HEK293 (cell line): ENCODE measurements at regions not wholly inside any gene's neighbourhood (a gene's known extent, or its start where the extent isn't known, plus 50 kb on each side); places are given as distances from the start of the nearest gene placed in this dataset.

ENCODE experiments used
- CTCF ChIA-PET: fragments of 350-600 bp; formaldehyde crosslinking; extraction: SDS; loops from one replicate; lab custom pipeline; 2021; ENCODE audit warnings: antibody characterized with exemption; lab: Yijun Ruan, JAX
- POLR2A ChIA-PET: fragments of 300-600 bp; formaldehyde crosslinking; extraction: SDS; loops from one replicate; lab custom pipeline; 2020; ENCODE audit warnings: antibody characterized with exemption, inconsistent platforms; lab: Yijun Ruan, JAX
- H3K27ac ChIP-seq: fragments of 200-500 bp; sonication (Bioruptor generic); 2 replicates; pipeline ENCODE4 v1.5.1; 2014; ENCODE audit warnings: low read depth, low read length, control low read depth, inconsistent platforms; ENCODE audit errors: extremely low read depth
- H3K36me3 ChIP-seq, 2 experiments: fragments of 200-500 bp in 1 of 2; sonication (Bioruptor generic) in 1 of 2; 1 replicate in 1 of 2; 2 replicates in 1 of 2; pipeline ENCODE4 v1.5.1; 2014 to 2017; ENCODE audit warnings: inconsistent platforms in 2 of 2, low read length in 2 of 2; ENCODE audit not compliant: control insufficient read depth in 2 of 2, insufficient read depth in 1 of 2
- H3K4me1 ChIP-seq: fragments of 200-500 bp; sonication (Bioruptor generic); 2 replicates; pipeline ENCODE4 v1.5.1; 2014; ENCODE audit warnings: mild to moderate bottlenecking, low read length, inconsistent platforms; ENCODE audit not compliant: control insufficient read depth, insufficient read depth
- H3K4me3 ChIP-seq: 2 replicates; pipeline ENCODE4 v1.5.1; 2011; ENCODE audit warnings: low read depth, mild to moderate bottlenecking, control low read depth, low read length, moderate library complexity
- H3K9me3 ChIP-seq: fragments of 200-500 bp; sonication (Bioruptor generic); 2 replicates; pipeline ENCODE4 v1.5.1; 2014; ENCODE audit warnings: low read depth, low read length, inconsistent platforms; ENCODE audit not compliant: control insufficient read depth, insufficient read depth
- GLIS2 ChIP-seq: fragments of 450-650 bp; formaldehyde crosslinking; IDR thresholded peaks from 2 replicates; pipeline ENCODE4 v1.5.1; 2016; ENCODE audit warnings: missing biosample characterization, missing genetic modification characterization
- MEIS1 ChIP-seq: sonication (generic); formaldehyde crosslinking; IDR thresholded peaks from 2 replicates; pipeline ENCODE4 v1.8.1; 2022; ENCODE audit warnings: missing genetic modification reagents, mild to moderate bottlenecking, borderline replicate concordance
- OSR2 ChIP-seq: fragments of 450-650 bp; formaldehyde crosslinking; IDR thresholded peaks from 2 replicates; pipeline ENCODE4 v1.5.1; 2016; ENCODE audit warnings: missing biosample characterization, missing genetic modification characterization
- TCF7L2 ChIP-seq: IDR thresholded peaks from 2 replicates; pipeline ENCODE4 v1.6.1; 2011; ENCODE audit warnings: low read depth, mild to moderate bottlenecking, inconsistent platforms, low read length, moderate library complexity, borderline replicate concordance
- WT1 ChIP-seq: fragments of 450-650 bp; formaldehyde crosslinking; IDR thresholded peaks from 2 replicates; pipeline ENCODE4 v1.5.1; 2016; ENCODE audit warnings: missing biosample characterization, missing genetic modification characterization
- ZBTB21 ChIP-seq: fragments of 450-650 bp; formaldehyde crosslinking; IDR thresholded peaks from 2 replicates; pipeline ENCODE4 v1.5.1; 2017; ENCODE audit warnings: missing biosample characterization, missing genetic modification characterization
- ZFP3 ChIP-seq: fragments of 450-650 bp; formaldehyde crosslinking; IDR thresholded peaks from 2 replicates; pipeline ENCODE4 v1.5.1; 2016; ENCODE audit warnings: low read depth, missing biosample characterization, missing genetic modification characterization
- ZFP37 ChIP-seq: fragments of 450-650 bp; formaldehyde crosslinking; IDR thresholded peaks from 2 replicates; pipeline ENCODE4 v1.5.1; 2016; ENCODE audit warnings: missing biosample characterization, missing genetic modification characterization
- ZNF155 ChIP-seq: fragments of 450-650 bp; formaldehyde crosslinking; IDR thresholded peaks from 2 replicates; pipeline ENCODE4 v1.5.1; 2016; ENCODE audit warnings: missing biosample characterization, missing genetic modification characterization
- ZNF174 ChIP-seq: fragments of 450-650 bp; formaldehyde crosslinking; IDR thresholded peaks from 2 replicates; pipeline ENCODE4 v1.5.0; 2017; ENCODE audit warnings: missing biosample characterization, mild to moderate bottlenecking, missing genetic modification characterization
- ZNF2 ChIP-seq: fragments of 450-650 bp; formaldehyde crosslinking; IDR thresholded peaks from 2 replicates; pipeline ENCODE4 v1.5.1; 2016; ENCODE audit warnings: missing biosample characterization, missing genetic modification characterization
- ZNF214 ChIP-seq: fragments of 450-650 bp; formaldehyde crosslinking; IDR thresholded peaks from 2 replicates; pipeline ENCODE4 v1.5.1; 2017; ENCODE audit warnings: missing biosample characterization, mild to moderate bottlenecking, missing genetic modification characterization, borderline replicate concordance
- ZNF433 ChIP-seq: fragments of 450-650 bp; formaldehyde crosslinking; IDR thresholded peaks from 2 replicates; pipeline ENCODE4 v1.5.1; 2016; ENCODE audit warnings: missing biosample characterization, missing genetic modification characterization, low read depth
- ZNF658 ChIP-seq: fragments of 450-650 bp; formaldehyde crosslinking; IDR thresholded peaks from 2 replicates; pipeline ENCODE4; 2016; ENCODE audit warnings: missing biosample characterization, missing genetic modification characterization
- ZNF791 ChIP-seq: fragments of 450-650 bp; formaldehyde crosslinking; IDR thresholded peaks from 2 replicates; pipeline ENCODE4 v1.5.1; 2016; ENCODE audit warnings: missing biosample characterization, missing genetic modification characterization
- TF ChIP-seq, protein P1 (sequence below): fragments of 450-650 bp; formaldehyde crosslinking; IDR thresholded peaks from 2 replicates; pipeline ENCODE4 v1.5.1; 2016; ENCODE audit warnings: missing biosample characterization, missing genetic modification characterization
- TF ChIP-seq, protein P2 (sequence below): fragments of 450-650 bp; formaldehyde crosslinking; IDR thresholded peaks from 2 replicates; pipeline ENCODE4 v1.5.1; 2016; ENCODE audit warnings: missing biosample characterization, missing genetic modification characterization
- TF ChIP-seq, protein P3 (sequence below): fragments of 450-650 bp; formaldehyde crosslinking; conservative IDR thresholded peaks from 2 replicates; pipeline ENCODE4 v1.5.1; 2016; ENCODE audit warnings: low read depth, missing biosample characterization, missing genetic modification characterization
- TF ChIP-seq, protein P4 (sequence below): fragments of 450-650 bp; formaldehyde crosslinking; IDR thresholded peaks from 2 replicates; pipeline ENCODE4 v1.5.0; 2017; ENCODE audit warnings: missing biosample characterization, missing genetic modification characterization, borderline replicate concordance
- TF ChIP-seq, protein P5 (sequence below): fragments of 450-650 bp; formaldehyde crosslinking; IDR thresholded peaks from 2 replicates; pipeline ENCODE4 v1.5.1; 2016; ENCODE audit warnings: missing biosample characterization, missing genetic modification characterization, borderline replicate concordance

DNA sequence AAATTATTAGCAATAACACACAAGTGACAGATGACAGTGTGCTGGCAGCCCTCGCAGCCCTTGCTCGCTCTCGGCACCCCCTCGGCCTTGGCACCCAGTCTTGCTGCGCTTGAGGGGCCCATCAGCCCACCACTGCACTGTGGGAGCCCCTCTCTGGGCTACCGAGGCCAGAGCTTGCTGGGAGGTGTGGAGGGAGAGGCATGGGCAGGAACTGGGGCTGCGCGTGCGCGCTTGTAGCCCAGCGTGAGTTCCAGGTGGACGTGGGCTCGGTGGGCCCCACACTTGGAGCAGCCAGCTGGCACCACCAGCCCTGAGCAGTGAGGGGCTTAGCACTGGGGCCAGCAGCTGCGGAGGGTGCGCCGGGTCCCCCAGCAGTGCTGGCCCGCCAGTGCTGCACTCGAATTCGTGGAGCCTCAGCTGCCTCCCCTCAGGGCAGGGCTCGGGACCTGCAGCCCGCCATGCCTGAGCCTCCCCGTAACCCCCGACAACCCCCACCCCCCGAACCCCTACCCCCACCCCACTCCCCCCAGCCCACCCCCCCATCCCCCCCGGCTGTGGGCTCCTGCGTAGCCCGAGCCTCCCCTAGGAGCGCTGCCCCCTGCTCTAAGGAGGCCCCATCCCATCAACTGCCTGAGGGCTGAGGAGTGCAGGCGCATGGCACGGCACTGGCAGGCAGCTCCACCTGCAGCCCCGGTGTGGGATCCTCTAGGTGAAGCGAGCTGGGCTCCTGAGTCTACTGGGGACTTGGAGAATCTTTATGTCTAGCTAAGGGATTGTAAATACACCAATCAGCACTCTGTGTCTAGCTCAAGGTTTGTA is 240.9 kb downstream of the TRIM36 start:
- H3K36me3 ChIP-seq, result no peaks in the 10 kb centered on the region
- H3K4me3 ChIP-seq, result no peak overlapping the region
- H3K4me1 ChIP-seq, result no peaks in the 10 kb centered on the region
- no peaks in the 10 kb centered on the region for H3K9me3 ChIP-seq
- POLR2A ChIA-PET, result no interaction called here
- CTCF ChIA-PET, result no interaction called here
- no peak overlapping the region for H3K27ac ChIP-seq
- TF ChIP-seq ZFP3 (tag by site-specific recombination), result no peak
- TF ChIP-seq ZNF155 (tag by site-specific recombination), result no peak
- no peak for TF ChIP-seq MEIS1 (CRISPR knock-in tag)
- TF ChIP-seq ZNF433 (tag by site-specific recombination), result no peak
- no peak for TF ChIP-seq ZNF174 (tag by site-specific recombination)
- no peak for TF ChIP-seq ZNF2 (tag by site-specific recombination)
- no peak for TF ChIP-seq ZNF214 (tag by site-specific recombination)
- no peak for TF ChIP-seq TCF7L2
- TF ChIP-seq, protein P1, sequence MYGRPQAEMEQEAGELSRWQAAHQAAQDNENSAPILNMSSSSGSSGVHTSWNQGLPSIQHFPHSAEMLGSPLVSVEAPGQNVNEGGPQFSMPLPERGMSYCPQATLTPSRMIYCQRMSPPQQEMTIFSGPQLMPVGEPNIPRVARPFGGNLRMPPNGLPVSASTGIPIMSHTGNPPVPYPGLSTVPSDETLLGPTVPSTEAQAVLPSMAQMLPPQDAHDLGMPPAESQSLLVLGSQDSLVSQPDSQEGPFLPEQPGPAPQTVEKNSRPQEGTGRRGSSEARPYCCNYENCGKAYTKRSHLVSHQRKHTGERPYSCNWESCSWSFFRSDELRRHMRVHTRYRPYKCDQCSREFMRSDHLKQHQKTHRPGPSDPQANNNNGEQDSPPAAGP (tag by site-specific recombination), result no peak
- TF ChIP-seq ZFP37, result no peak
- no peak for TF ChIP-seq ZNF791 (tag by site-specific recombination)
- no peak for TF ChIP-seq OSR2 (tag by site-specific recombination)
- TF ChIP-seq, protein P2, sequence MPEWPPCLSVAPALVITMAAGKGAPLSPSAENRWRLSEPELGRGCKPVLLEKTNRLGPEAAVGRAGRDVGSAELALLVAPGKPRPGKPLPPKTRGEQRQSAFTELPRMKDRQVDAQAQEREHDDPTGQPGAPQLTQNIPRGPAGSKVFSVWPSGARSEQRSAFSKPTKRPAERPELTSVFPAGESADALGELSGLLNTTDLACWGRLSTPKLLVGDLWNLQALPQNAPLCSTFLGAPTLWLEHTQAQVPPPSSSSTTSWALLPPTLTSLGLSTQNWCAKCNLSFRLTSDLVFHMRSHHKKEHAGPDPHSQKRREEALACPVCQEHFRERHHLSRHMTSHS, result no peak
- TF ChIP-seq, protein P3, sequence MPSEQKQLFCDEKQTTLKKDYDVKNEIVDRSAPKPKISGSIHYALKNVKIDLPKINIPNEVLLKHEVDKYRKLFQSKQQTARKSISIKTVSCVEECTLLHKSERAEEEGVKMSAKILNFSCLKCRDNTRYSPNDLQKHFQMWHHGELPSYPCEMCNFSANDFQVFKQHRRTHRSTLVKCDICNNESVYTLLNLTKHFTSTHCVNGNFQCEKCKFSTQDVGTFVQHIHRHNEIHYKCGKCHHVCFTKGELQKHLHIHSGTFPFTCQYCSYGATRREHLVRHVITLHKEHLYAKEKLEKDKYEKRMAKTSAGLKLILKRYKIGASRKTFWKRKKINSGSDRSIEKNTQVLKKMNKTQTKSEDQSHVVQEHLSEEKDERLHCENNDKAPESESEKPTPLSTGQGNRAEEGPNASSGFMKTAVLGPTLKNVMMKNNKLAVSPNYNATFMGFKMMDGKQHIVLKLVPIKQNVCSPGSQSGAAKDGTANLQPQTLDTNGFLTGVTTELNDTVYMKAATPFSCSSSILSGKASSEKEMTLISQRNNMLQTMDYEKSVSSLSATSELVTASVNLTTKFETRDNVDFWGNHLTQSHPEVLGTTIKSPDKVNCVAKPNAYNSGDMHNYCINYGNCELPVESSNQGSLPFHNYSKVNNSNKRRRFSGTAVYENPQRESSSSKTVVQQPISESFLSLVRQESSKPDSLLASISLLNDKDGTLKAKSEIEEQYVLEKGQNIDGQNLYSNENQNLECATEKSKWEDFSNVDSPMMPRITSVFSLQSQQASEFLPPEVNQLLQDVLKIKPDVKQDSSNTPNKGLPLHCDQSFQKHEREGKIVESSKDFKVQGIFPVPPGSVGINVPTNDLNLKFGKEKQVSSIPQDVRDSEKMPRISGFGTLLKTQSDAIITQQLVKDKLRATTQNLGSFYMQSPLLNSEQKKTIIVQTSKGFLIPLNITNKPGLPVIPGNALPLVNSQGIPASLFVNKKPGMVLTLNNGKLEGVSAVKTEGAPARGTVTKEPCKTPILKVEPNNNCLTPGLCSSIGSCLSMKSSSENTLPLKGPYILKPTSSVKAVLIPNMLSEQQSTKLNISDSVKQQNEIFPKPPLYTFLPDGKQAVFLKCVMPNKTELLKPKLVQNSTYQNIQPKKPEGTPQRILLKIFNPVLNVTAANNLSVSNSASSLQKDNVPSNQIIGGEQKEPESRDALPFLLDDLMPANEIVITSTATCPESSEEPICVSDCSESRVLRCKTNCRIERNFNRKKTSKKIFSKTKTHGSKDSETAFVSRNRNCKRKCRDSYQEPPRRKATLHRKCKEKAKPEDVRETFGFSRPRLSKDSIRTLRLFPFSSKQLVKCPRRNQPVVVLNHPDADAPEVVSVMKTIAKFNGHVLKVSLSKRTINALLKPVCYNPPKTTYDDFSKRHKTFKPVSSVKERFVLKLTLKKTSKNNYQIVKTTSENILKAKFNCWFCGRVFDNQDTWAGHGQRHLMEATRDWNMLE (tag by site-specific recombination), result no peak
- TF ChIP-seq, protein P4, sequence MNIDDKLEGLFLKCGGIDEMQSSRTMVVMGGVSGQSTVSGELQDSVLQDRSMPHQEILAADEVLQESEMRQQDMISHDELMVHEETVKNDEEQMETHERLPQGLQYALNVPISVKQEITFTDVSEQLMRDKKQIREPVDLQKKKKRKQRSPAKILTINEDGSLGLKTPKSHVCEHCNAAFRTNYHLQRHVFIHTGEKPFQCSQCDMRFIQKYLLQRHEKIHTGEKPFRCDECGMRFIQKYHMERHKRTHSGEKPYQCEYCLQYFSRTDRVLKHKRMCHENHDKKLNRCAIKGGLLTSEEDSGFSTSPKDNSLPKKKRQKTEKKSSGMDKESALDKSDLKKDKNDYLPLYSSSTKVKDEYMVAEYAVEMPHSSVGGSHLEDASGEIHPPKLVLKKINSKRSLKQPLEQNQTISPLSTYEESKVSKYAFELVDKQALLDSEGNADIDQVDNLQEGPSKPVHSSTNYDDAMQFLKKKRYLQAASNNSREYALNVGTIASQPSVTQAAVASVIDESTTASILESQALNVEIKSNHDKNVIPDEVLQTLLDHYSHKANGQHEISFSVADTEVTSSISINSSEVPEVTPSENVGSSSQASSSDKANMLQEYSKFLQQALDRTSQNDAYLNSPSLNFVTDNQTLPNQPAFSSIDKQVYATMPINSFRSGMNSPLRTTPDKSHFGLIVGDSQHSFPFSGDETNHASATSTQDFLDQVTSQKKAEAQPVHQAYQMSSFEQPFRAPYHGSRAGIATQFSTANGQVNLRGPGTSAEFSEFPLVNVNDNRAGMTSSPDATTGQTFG (tag by site-specific recombination), result no peak
- TF ChIP-seq, protein P5, sequence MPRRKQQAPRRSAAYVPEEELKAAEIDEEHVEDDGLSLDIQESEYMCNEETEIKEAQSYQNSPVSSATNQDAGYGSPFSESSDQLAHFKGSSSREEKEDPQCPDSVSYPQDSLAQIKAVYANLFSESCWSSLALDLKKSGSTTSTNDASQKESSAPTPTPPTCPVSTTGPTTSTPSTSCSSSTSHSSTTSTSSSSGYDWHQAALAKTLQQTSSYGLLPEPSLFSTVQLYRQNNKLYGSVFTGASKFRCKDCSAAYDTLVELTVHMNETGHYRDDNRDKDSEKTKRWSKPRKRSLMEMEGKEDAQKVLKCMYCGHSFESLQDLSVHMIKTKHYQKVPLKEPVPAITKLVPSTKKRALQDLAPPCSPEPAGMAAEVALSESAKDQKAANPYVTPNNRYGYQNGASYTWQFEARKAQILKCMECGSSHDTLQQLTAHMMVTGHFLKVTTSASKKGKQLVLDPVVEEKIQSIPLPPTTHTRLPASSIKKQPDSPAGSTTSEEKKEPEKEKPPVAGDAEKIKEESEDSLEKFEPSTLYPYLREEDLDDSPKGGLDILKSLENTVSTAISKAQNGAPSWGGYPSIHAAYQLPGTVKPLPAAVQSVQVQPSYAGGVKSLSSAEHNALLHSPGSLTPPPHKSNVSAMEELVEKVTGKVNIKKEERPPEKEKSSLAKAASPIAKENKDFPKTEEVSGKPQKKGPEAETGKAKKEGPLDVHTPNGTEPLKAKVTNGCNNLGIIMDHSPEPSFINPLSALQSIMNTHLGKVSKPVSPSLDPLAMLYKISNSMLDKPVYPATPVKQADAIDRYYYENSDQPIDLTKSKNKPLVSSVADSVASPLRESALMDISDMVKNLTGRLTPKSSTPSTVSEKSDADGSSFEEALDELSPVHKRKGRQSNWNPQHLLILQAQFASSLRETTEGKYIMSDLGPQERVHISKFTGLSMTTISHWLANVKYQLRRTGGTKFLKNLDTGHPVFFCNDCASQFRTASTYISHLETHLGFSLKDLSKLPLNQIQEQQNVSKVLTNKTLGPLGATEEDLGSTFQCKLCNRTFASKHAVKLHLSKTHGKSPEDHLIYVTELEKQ (tag by site-specific recombination), result no peak
- no peak for TF ChIP-seq ZNF658 (tag by site-specific recombination)
- TF ChIP-seq GLIS2 (tag by site-specific recombination), result no peak
- no peak for TF ChIP-seq ZBTB21 (tag by site-specific recombination)
- no peak for TF ChIP-seq WT1 (tag by site-specific recombination)
